Stimulated activated CD8-positive, alpha-beta memory T cell treated with anti-CD3 and anti-CD28 coated beads, Interleukin-15, amount 100 ng/mL, for 4 hours (primary cell): ENCODE measurements at regions not wholly inside any gene's neighbourhood (a gene's known extent, or its start where the extent isn't known, plus 50 kb on each side); places are given as distances from the start of the nearest gene placed in this dataset.

Source experiments
- DNase-seq, 2 donors: peaks; one replicate each; pipeline ENCODE4 v3.0.0-alpha.2; 2020; ENCODE audit warnings: low read depth in 2 of 2

- no peak for DNase-seq
Observed at GRCh38 chr2:235141411-235142128, 189.8 kb downstream of the SH3BP4 start.

GRCh38 chr2:235142601-235143000 lies 190.8 kb downstream of the SH3BP4 start:
- DNase-seq = no peak

- no peak for DNase-seq
Observed at GRCh38 chr2:235143789-235144188, 192.0 kb downstream of the SH3BP4 start.

GRCh38 chr2:235144291-235144690 lies 192.5 kb downstream of the SH3BP4 start:
- DNase-seq = no peak

- no peak for DNase-seq
Observed at GRCh38 chr2:235146206-235146605, 194.4 kb downstream of the SH3BP4 start.

DNA sequence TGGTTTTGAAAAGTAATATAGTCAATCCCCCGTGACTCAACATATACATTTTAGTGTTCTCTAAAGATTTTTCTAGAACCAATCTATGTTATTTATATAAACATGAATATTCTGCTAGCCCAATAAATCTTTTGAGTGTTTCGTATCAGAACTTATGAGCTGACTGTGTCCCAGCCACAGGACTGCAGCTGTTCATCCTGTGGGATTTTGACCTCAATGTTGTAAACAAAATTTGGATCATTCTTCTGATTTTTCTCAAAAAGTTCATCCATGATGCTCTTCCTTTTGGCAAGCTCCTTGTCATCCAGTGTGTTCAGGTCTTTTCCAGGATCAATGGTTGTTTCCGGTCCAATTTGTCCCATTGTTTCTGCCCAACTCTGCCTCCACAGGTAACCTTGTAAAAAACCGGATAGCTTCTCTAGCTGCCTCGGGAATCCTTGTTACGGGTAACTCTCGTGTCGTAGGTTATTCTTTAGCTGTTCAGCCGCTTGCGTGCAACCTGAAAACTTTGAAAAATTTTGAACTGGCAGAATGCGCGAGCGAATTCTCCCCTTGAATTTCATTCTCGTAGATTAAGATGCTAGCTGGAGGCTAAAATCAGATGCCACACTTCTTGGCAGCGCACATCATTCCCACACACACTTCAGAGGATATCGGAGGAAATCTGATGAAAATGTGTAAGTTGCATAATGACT lies 195.2 kb downstream of the SH3BP4 start:
- no peak for DNase-seq

GRCh38 chr2:235148201-235149170 lies 196.7 kb downstream of the SH3BP4 start:
- DNase-seq = no peak

DNA sequence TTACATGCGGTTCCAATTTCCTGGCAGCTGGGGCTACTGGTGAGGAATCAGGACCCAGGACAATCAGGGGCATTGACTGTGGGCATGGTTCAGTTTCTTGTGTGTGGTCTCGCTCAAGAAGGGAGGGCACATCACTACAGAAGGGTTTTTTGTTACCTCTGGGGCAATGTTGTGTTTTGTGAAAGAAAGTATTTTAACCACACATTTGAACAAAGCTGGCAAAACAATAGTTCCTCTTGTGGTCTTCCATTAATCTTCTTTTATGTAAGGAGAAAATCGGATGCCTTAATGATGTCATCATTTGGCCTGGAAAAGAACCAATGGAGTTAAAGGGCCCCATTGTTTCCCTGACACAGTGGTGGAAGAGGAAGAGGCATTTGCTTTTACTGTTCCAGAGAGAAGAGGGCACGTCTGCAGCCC lies 197.4 kb downstream of the SH3BP4 start:
- DNase-seq = no peak

DNA sequence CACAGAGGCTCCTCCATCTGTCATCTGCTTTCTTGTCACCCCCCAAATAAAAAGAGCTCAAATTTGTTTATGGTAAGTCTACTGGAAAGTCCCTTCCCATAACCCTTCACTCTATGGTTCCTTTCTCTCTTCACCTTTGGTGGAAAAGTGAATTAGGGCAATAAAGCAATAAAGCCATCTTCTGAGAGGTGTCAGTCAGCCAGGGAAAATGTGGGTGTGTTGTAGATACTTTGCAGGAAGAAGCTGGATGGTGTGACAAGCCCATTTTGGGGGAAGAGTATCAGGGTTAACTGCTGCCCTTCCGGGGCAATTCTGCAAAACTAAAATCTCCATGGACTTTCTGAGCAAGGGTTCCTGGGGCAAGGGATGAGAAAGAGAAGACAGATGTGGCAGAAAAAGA lies 197.9 kb downstream of the SH3BP4 start:
- no peak for DNase-seq

- DNase-seq = no peak
Observed at GRCh38 chr2:235151152-235151551, 199.3 kb downstream of the SH3BP4 start.

DNA sequence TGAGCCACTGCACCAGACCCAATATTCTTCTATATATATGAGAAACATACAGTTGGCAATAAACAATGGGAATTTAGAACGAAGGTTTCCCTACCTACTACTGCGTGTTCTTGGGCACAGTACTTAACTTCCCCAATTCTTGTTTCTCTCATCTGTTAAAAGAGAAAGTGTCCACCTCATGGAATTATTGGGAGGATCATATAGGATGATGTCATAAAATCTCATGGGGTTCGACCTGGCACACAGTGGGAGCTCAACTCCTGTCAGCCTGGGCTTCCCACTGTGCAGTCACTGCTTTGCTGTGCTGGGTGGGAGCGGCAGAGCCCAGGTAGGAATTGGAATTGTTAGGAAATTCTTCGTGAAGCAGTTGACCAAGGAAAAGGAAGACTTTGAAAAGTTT lies 203.3 kb downstream of the SH3BP4 start:
- no peak for DNase-seq

DNA sequence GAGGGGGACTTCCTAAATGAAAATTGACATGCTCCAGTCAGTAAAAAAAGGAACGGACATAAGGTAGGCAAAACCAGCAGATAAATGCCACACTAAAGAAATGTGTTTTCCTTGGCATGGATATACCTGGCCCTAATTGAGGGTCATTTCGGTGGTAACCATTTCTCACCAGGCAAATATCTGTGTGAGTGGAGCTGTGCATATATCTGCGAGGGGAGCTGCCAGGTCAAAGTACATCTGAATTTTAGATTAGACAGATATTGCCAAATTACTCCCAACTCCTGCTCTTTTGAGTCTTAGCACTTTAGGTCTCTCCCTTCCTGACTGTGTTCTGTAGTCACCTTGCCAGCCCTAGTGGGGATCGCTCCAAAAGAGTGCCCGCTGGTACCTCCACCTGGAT lies 204.2 kb downstream of the SH3BP4 start:
- no peak for DNase-seq

DNA sequence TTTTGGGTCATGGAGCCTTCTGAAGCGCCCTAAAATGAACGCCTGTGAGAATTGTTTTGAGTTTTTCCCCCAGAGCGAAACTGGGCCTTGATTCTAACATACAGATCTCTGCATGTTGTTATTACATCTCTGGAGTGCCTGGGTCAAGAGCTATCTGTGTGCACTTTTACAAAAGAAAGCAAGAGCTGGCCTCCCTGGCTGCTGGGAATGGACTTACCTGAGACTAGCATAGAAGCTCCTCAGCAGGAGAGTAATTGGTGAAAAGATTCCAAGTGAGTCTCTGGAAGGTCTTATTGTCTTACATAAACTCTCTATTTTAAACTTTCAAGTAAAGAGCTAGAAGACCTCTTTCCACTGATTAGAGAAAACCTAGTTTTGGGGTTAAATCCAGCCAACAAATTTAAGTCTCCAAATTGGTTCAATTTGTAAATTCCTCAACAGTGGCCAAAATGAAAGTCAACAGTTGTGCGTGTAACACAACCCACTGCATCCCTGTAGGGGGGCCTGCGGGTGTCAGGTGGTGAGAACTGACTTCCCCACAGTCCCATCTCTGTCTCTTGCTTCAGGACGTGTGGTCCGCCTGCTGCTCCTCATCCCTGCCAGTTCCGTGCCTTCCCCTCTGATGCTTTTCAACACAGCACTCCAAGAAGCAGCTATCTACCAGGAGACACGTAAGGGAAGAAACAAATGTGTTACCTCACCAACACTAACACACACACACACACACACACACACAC lies 206.1 kb downstream of the SH3BP4 start:
- no peak for DNase-seq

DNA sequence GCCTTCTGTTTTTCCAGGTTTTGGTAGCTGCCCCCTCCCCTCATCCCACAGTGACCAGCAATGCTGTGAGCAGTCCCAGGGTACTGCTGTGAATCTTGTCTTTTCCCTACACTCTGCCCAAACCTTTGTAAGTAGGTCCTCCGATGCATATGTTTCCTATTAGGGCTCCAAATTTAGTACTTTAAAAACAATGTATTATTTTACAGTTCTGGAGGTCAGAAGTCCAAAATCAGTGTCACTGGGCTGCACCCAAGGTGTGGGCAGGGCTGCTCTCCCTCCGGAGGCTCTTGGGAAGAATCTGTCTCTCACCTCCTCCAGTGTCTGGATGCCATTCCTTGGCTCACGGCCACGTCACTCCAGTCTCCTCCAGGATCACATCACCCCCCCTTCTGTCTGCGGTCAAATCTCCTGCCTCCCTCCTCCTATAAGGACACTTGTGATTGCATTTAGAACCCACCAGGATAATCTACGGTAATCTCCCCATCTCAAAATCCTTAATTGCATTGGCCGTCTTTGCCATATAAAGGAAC lies 208.5 kb downstream of the SH3BP4 start:
- no peak for DNase-seq

GRCh38 chr2:235161565-235161964 lies 209.7 kb downstream of the SH3BP4 start:
- no peak for DNase-seq

DNA sequence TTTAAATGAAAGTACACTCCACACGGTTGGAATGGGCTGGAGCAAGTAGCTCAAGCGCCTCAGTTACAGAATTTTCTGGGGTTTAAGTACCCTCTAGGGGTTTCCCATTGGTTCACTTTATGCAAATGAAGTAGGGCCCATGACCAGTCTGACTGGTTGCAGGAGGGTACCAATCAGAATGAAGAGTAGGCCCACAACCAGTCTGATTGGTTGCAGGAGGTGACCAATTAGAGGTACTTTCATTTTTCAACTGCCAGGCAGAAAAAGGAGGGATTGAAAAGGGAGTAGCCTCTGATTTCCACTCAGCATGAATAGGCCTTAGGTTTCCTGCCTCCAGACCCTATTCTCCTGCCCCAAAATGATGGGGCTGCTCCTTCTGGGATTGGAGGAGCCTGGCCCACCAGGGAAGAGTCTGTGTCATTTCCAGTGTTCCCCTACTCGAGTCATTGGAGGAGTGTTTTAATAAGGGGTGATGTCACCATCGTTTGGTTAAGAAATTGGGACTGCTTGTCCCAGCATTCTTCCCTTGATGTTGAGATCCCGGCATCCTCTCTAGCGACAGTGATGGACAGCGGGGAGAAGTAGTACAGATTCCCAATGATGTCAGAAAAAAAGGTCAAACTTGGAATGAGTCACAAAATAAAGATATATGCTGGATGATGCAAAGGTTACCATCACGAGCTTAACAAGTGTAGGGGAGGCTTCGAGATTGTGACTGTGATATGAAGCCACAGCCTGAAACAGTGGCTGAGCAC lies 210.4 kb downstream of the SH3BP4 start:
- DNase-seq = no peak

DNA sequence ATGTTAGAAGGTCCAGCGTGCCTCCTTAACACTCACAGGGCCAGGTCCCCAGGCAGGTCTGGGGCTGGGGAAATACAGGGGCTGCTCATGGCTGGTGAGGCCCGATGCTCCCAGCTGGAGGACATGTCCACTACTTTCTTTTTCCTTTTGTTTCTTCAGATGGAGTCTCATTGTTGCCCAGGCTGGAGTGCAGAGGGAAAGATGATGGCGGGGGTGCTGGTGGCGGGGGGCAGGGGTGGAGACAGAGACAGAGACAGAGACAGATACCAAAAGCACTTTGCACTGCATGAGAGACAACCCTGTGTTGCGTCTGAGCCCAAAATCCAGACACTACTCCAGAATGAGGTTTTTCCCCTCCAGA lies 211.0 kb downstream of the SH3BP4 start:
- DNase-seq = no peak

- DNase-seq = no peak
Observed at GRCh38 chr2:235165136-235165535, 213.3 kb downstream of the SH3BP4 start.

DNA sequence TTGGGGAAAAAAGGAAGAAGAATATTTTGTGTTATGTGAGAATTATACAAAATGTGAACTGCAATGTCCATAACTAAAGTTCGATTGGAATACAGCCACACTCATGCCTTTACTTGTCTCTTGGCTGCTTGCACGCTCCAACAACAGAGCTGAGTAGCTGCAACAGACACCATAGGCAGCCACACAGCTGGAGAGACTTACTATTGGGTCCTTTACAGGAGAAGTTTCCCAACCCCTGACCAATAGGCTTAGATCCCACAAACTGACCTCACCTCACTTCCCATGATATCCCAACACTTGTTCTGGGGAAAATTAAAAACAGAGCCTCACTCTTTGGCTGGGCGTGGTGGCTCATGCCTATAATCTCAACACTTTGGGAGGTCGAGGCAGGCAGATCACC lies 213.8 kb downstream of the SH3BP4 start:
- DNase-seq = no peak

- DNase-seq = no peak
Observed at GRCh38 chr2:235168174-235168979, 216.6 kb downstream of the SH3BP4 start.
